HEK293 (cell line): ENCODE measurements at regions not wholly inside any gene's neighbourhood (a gene's known extent, or its start where the extent isn't known, plus 50 kb on each side); places are given as distances from the start of the nearest gene placed in this dataset.

Experiments
- CTCF ChIP-seq: fragments of 450-650 bp; formaldehyde crosslinking; IDR thresholded peaks from 2 replicates; pipeline ENCODE4 v1.5.1; 2016; ENCODE audit warnings: missing biosample characterization, missing genetic modification characterization
- KLF16 ChIP-seq: fragments of 450-650 bp; formaldehyde crosslinking; IDR thresholded peaks from 2 replicates; pipeline ENCODE4 v1.5.1; 2017; ENCODE audit warnings: missing biosample characterization, missing genetic modification characterization
- MEIS1 ChIP-seq: sonication (generic); formaldehyde crosslinking; IDR thresholded peaks from 2 replicates; pipeline ENCODE4 v1.8.1; 2022; ENCODE audit warnings: missing genetic modification reagents, mild to moderate bottlenecking, borderline replicate concordance
- MYNN ChIP-seq: fragments of 450-650 bp; formaldehyde crosslinking; IDR thresholded peaks from 2 replicates; pipeline ENCODE4 v1.5.1; 2016; ENCODE audit warnings: missing biosample characterization, missing genetic modification characterization, borderline replicate concordance
- REST ChIP-seq: fragments of 450-650 bp; formaldehyde crosslinking; IDR thresholded peaks from 2 replicates; pipeline ENCODE4 v1.5.1; 2016; ENCODE audit warnings: missing biosample characterization, missing genetic modification characterization
- YY1 ChIP-seq: fragments of 450-650 bp; formaldehyde crosslinking; IDR thresholded peaks from 2 replicates; pipeline ENCODE4 v1.5.1; 2018; ENCODE audit warnings: missing biosample characterization, missing genetic modification characterization
- ZBTB17 ChIP-seq: fragments of 450-650 bp; formaldehyde crosslinking; IDR thresholded peaks from 2 replicates; pipeline ENCODE4 v1.5.1; 2016; ENCODE audit warnings: missing biosample characterization, missing genetic modification characterization
- ZNF121 ChIP-seq: fragments of 450-650 bp; formaldehyde crosslinking; IDR thresholded peaks from 2 replicates; pipeline ENCODE4 v1.5.1; 2016; ENCODE audit warnings: missing biosample characterization, missing genetic modification characterization
- ZNF202 ChIP-seq: fragments of 450-650 bp; formaldehyde crosslinking; IDR thresholded peaks from 2 replicates; pipeline ENCODE4 v1.5.1; 2016; ENCODE audit warnings: missing biosample characterization, missing genetic modification characterization, borderline replicate concordance
- ZNF37A ChIP-seq: fragments of 450-650 bp; IDR thresholded peaks from 2 replicates; pipeline ENCODE4 v1.5.1; 2018; ENCODE audit warnings: missing biosample characterization, missing genetic modification characterization
- ZNF501 ChIP-seq: fragments of 450-650 bp; formaldehyde crosslinking; IDR thresholded peaks from 2 replicates; pipeline ENCODE4 v1.5.1; 2016; ENCODE audit warnings: missing biosample characterization, missing genetic modification characterization
- ZNF561 ChIP-seq: fragments of 450-650 bp; IDR thresholded peaks from 2 replicates; pipeline ENCODE4 v1.5.1; 2018; ENCODE audit warnings: missing biosample characterization, missing genetic modification characterization, borderline replicate concordance
- ZNF654 ChIP-seq: fragments of 450-650 bp; formaldehyde crosslinking; IDR thresholded peaks from 2 replicates; pipeline ENCODE4 v1.5.1; 2016; ENCODE audit warnings: low read depth, missing biosample characterization, missing genetic modification characterization
- ZNF76 ChIP-seq: fragments of 450-650 bp; formaldehyde crosslinking; IDR thresholded peaks from 2 replicates; pipeline ENCODE4; 2016; ENCODE audit warnings: low read depth, missing biosample characterization, missing genetic modification characterization, borderline replicate concordance

GRCh38 chr12:108454539-108455139 is 60.4 kb upstream of the FICD start:
- TF ChIP-seq ZNF121, result no peak
- no peak for TF ChIP-seq KLF16 (tag by site-specific recombination)
- no peak for TF ChIP-seq MEIS1 (CRISPR knock-in tag)
- no peak for TF ChIP-seq CTCF (tag by site-specific recombination)
- TF ChIP-seq ZNF76, result no peak
- no peak for TF ChIP-seq ZNF37A (tag by site-specific recombination)
- TF ChIP-seq MYNN (tag by site-specific recombination), result no peak
- no peak for TF ChIP-seq REST (tag by site-specific recombination)
- TF ChIP-seq ZNF654 (tag by site-specific recombination), result no peak
- no peak for TF ChIP-seq YY1
- TF ChIP-seq ZNF501 (tag by site-specific recombination), result no peak
- no peak for TF ChIP-seq ZNF202 (tag by site-specific recombination)
- TF ChIP-seq ZNF561 (tag by site-specific recombination), result no peak
- TF ChIP-seq ZBTB17 (tag by site-specific recombination), result no peak
